IMR-90 (cell line): ENCODE measurements at regions not wholly inside any gene's neighbourhood (a gene's known extent, or its start where the extent isn't known, plus 50 kb on each side); places are given as distances from the start of the nearest gene placed in this dataset.

Source experiments
- ATAC-seq: fragments of 200-7000 bp; cut with Tn5 transposase; 2 replicates; pipeline ENCODE4 v1.9.1; 2020; ENCODE audit warnings: low read depth, mild to moderate bottlenecking, moderate library complexity
- BruUV-seq: library from RNA; stranded (reverse); fragments of 400-500 nt; replicated peaks from 2 replicates; lab custom pipeline; 2021; lab: Mats Ljungman, UMichigan
- CTCF ChIA-PET: fragments of 300-600 bp; formaldehyde crosslinking; extraction: SDS; loops from one replicate; lab custom pipeline; 2021; ENCODE audit warnings: antibody characterized with exemption; lab: Yijun Ruan, JAX
- POLR2A ChIA-PET: fragments of 300-600 bp; sonication (Branson Sonifier 250); formaldehyde crosslinking; loops from one replicate; lab custom pipeline; 2022; ENCODE audit warnings: antibody characterized with exemption; ENCODE audit not compliant: unreplicated experiment; lab: Charles Lee
- DNase-seq: peaks from one replicate; pipeline ENCODE4 v3.0.0; 2013
- H2AFZ ChIP-seq: replicated peaks from 2 replicates; pipeline ENCODE3; 2013; ENCODE audit warnings: low read length, mild to moderate bottlenecking; ENCODE audit not compliant: poor library complexity
- H2AK5ac ChIP-seq: 2 replicates; pipeline ENCODE4 v1.6.1; 2013; ENCODE audit warnings: low read depth, low read length, inconsistent platforms
- H2AK9ac ChIP-seq: replicated peaks from 2 replicates; pipeline ENCODE3; 2013; ENCODE audit warnings: mild to moderate bottlenecking, low read depth, low read length, moderate library complexity; ENCODE audit not compliant: poor library complexity
- H2BK120ac ChIP-seq: 2 replicates; pipeline ENCODE4 v1.6.1; 2013; ENCODE audit warnings: low read depth, low read length, inconsistent platforms
- H2BK15ac ChIP-seq: 3 replicates; pipeline ENCODE4 v1.6.1; 2013; ENCODE audit warnings: low read depth, low read length, inconsistent platforms
- H2BK20ac ChIP-seq: 2 replicates; pipeline ENCODE4 v1.6.1; 2013; ENCODE audit warnings: low read depth, mild to moderate bottlenecking, inconsistent platforms, low read length, moderate library complexity
- H2BK5ac ChIP-seq: 2 replicates; pipeline ENCODE4 v1.6.1; 2013; ENCODE audit warnings: mild to moderate bottlenecking, low read depth, low read length, inconsistent platforms; ENCODE audit not compliant: poor library complexity, severe bottlenecking
- H3K14ac ChIP-seq: replicated peaks from 2 replicates; pipeline ENCODE4 v1.6.1; 2013; ENCODE audit warnings: low read depth, low read length, inconsistent platforms
- H3K18ac ChIP-seq: 2 replicates; pipeline ENCODE4 v1.6.1; 2013; ENCODE audit warnings: low read depth, low read length, control low read depth
- H3K23ac ChIP-seq: 2 replicates; pipeline ENCODE4 v1.6.1; 2013; ENCODE audit warnings: low read depth, low read length, inconsistent platforms
- H3K27ac ChIP-seq: 2 replicates; pipeline ENCODE4 v1.5.1; 2013; ENCODE audit warnings: mild to moderate bottlenecking, control low read depth, low read length; ENCODE audit not compliant: insufficient read depth
- H3K27me3 ChIP-seq: 2 replicates; pipeline ENCODE4 v1.6.1; 2013; ENCODE audit warnings: low read length; ENCODE audit not compliant: control insufficient read depth, insufficient read depth
- H3K36me3 ChIP-seq: 2 replicates; pipeline ENCODE4 v1.6.1; 2013; ENCODE audit warnings: low read length, mixed read lengths; ENCODE audit not compliant: control insufficient read depth, insufficient read depth
- H3K4ac ChIP-seq: 2 replicates; pipeline ENCODE4 v1.6.1; 2013; ENCODE audit warnings: low read depth, low read length, inconsistent platforms
- H3K4me1 ChIP-seq: 2 replicates; pipeline ENCODE4 v1.6.1; 2013; ENCODE audit warnings: low read length, mixed read lengths; ENCODE audit not compliant: control insufficient read depth, insufficient read depth
- H3K4me2 ChIP-seq: 2 replicates; pipeline ENCODE4 v1.6.1; 2013; ENCODE audit warnings: low read depth, mild to moderate bottlenecking, control low read depth, low read length, moderate library complexity
- H3K4me3 ChIP-seq: 2 replicates; pipeline ENCODE4 v1.5.1; 2013; ENCODE audit warnings: low read depth, mild to moderate bottlenecking, control low read depth, low read length, moderate library complexity; ENCODE audit not compliant: insufficient read depth
- H3K56ac ChIP-seq: 2 replicates; pipeline ENCODE4 v1.6.1; 2013; ENCODE audit warnings: low read length, inconsistent platforms; ENCODE audit not compliant: insufficient read depth; ENCODE audit errors: extremely low read depth
- H3K79me1 ChIP-seq, 2 experiments: 2 replicates each; pipeline ENCODE4 v1.6.1; 2013; ENCODE audit warnings: low read length in 2 of 2, inconsistent platforms in 1 of 2, low read depth in 1 of 2
- H3K9ac ChIP-seq: 2 replicates; pipeline ENCODE4 v1.6.1; 2013; ENCODE audit warnings: low read depth, low read length, control low read depth
- H3K9me1 ChIP-seq: 2 replicates; pipeline ENCODE4 v1.6.1; 2013; ENCODE audit warnings: low read length, inconsistent platforms; ENCODE audit not compliant: insufficient read depth
- H3K9me3 ChIP-seq: 2 replicates; pipeline ENCODE4 v1.6.1; 2013; ENCODE audit warnings: low read length; ENCODE audit not compliant: control insufficient read depth, insufficient read depth
- H4K20me1 ChIP-seq: 2 replicates; pipeline ENCODE4 v1.6.1; 2013; ENCODE audit warnings: low read length, inconsistent platforms; ENCODE audit not compliant: insufficient read depth
- H4K5ac ChIP-seq: 2 replicates; pipeline ENCODE4 v1.6.1; 2013; ENCODE audit warnings: mild to moderate bottlenecking, low read depth, low read length, control low read depth
- H4K8ac ChIP-seq, 2 experiments: 2 replicates each; pipeline ENCODE4 v1.6.1; 2013; ENCODE audit warnings: low read depth in 2 of 2, low read length in 2 of 2, control low read depth in 1 of 2, inconsistent platforms in 1 of 2
- H4K91ac ChIP-seq: 2 replicates; pipeline ENCODE4 v1.6.1; 2013; ENCODE audit warnings: low read depth, low read length, inconsistent platforms; ENCODE audit not compliant: insufficient read depth
- BHLHE40 ChIP-seq: fragments of 150-350 bp; IDR thresholded peaks from 2 replicates; pipeline ENCODE4 v1.6.1; 2016; ENCODE audit warnings: mild to moderate bottlenecking, low read depth, low read length
- CEBPB ChIP-seq: IDR thresholded peaks from 2 replicates; pipeline ENCODE4 v1.6.1; 2012; ENCODE audit warnings: low read depth, low read length, improper control_type of control experiment
- CHD1 ChIP-seq: IDR thresholded peaks from 2 replicates; pipeline ENCODE4 v1.6.1; 2012; ENCODE audit warnings: low read depth, low read length, improper control_type of control experiment
- FOS ChIP-seq: fragments of 150-350 bp; IDR thresholded peaks from 2 replicates; pipeline ENCODE4 v1.6.1; 2016; ENCODE audit warnings: low read depth, low read length
- MAFK ChIP-seq: IDR thresholded peaks from 2 replicates; pipeline ENCODE4 v1.6.1; 2012; ENCODE audit warnings: low read depth, low read length, improper control_type of control experiment
- MAZ ChIP-seq: IDR thresholded peaks from 2 replicates; pipeline ENCODE4 v1.6.1; 2012; ENCODE audit warnings: low read depth, mild to moderate bottlenecking, low read length, improper control_type of control experiment, moderate library complexity, borderline replicate concordance
- MXI1 ChIP-seq: IDR thresholded peaks from 2 replicates; pipeline ENCODE4 v1.6.1; 2012; ENCODE audit warnings: low read depth, mild to moderate bottlenecking, low read length, moderate library complexity, borderline replicate concordance
- NFE2L2 ChIP-seq: fragments of 150-350 bp; IDR thresholded peaks from 2 replicates; pipeline ENCODE4 v1.6.1; 2016; ENCODE audit warnings: low read depth, mild to moderate bottlenecking, low read length
- POLR2A ChIP-seq: IDR thresholded peaks from 2 replicates; pipeline ENCODE4 v1.6.1; 2012; ENCODE audit warnings: mild to moderate bottlenecking, low read depth, low read length
- RAD21 ChIP-seq: IDR thresholded peaks from 2 replicates; pipeline ENCODE4 v1.6.1; 2012; ENCODE audit warnings: low read length, improper control_type of control experiment
- RCOR1 ChIP-seq: IDR thresholded peaks from 2 replicates; pipeline ENCODE4 v1.6.1; 2012; ENCODE audit warnings: mild to moderate bottlenecking, low read length, improper control_type of control experiment; ENCODE audit not compliant: insufficient replicate concordance
- RFX5 ChIP-seq: IDR thresholded peaks from 2 replicates; pipeline ENCODE4 v1.8.0; 2012; ENCODE audit warnings: low read depth, mild to moderate bottlenecking, low read length, moderate library complexity
- SMC3 ChIP-seq: fragments of 150-350 bp; IDR thresholded peaks from 2 replicates; pipeline ENCODE4 v1.6.1; 2016; ENCODE audit warnings: low read depth, mild to moderate bottlenecking, antibody characterized with exemption, low read length, moderate library complexity
- WGBS, 2 experiments: methylation state at CpG; one replicate each; pipeline versions ENCODE4 v1.1.5 to v1.1.7; 2013; ENCODE audit warnings: missing lambda C conversion rate in 2 of 2; ENCODE audit not compliant: insufficient read length in 1 of 2; ENCODE audit errors: extremely low coverage in 2 of 2; 5-methylcytosine and 5-hydroxymethylcytosine counted together
- dilution Hi-C: fragments of 300-500 bp; cut with HindIII; formaldehyde crosslinking; loops from one replicate; pipeline ENCODE4 v1.14.3; 2018; ENCODE audit warnings: low sequenced_read_pairs; ENCODE audit not compliant: unreplicated experiment
- in situ Hi-C: fragments of 300-500 bp; cut with MboI; formaldehyde crosslinking; loops from 3 replicates; pipeline ENCODE4 v1.14.3; 2019; ENCODE audit warnings: low sequenced_read_pairs, inconsistent platforms, mixed read lengths
- intact Hi-C: fragments of 100-400 bp; cut with micrococcal nuclease; formaldehyde crosslinking; loops from 2 replicates; pipeline ENCODE4 v1.10.0; 2022
- TF ChIP-seq, protein P1 (sequence below): conservative IDR thresholded peaks from 2 replicates; pipeline ENCODE4 v1.5.1; 2012; ENCODE audit warnings: mild to moderate bottlenecking, low read depth, low read length, improper control_type of control experiment
- TF ChIP-seq, protein P2 (sequence below): fragments of 150-350 bp; IDR thresholded peaks from 2 replicates; pipeline ENCODE4 v1.6.1; 2017; ENCODE audit warnings: mild to moderate bottlenecking, antibody characterized with exemption, low read length, low read depth
- TF ChIP-seq, protein P3 (sequence below): fragments of 150-350 bp; IDR thresholded peaks from 2 replicates; pipeline ENCODE4 v1.6.1; 2016; ENCODE audit warnings: low read depth, mild to moderate bottlenecking, low read length, moderate library complexity, borderline replicate concordance

DNA sequence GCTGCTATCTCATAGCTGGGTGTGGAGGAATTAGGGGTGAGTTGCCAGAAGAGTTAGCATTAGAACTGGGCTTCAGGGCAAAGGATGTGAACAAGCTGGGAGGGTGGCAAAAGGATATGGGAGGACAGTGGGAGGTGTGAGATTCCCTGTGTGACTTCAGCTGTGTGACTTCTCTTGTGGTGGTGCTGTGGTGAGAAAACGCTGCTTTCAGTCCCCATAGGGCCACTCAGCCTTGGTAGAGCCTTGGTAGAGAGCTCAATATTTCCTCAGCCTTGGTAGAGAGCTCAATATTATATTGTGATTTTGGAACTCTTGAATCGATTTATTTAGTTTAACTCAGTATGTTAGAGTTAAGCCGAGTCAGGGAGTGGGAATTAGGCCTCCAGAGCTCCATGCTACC lies 499.7 kb downstream of the EDEM1 start:
- Histone ChIP-seq H2BK20ac (no peak overlapping the region), H2AK5ac (no peak overlapping the region), H3K4me3 (no peak overlapping the region), H3K36me3 (no peaks in the 10 kb centered on the region), H3K56ac (no peak overlapping the region), H2AK9ac (no peak overlapping the region), H4K91ac (no peak overlapping the region), H3K4me1 (no peaks in the 10 kb centered on the region), H3K9me1 (no peaks in the 10 kb centered on the region), H3K4ac (no peak overlapping the region), H3K27me3 (no peaks in the 10 kb centered on the region), H3K18ac (no peak overlapping the region), H3K79me1 (no peaks in the 10 kb centered on the region), H2BK15ac (no peak overlapping the region), H3K27ac (no peak overlapping the region), H3K23ac (no peak overlapping the region), H4K20me1 (no peaks in the 10 kb centered on the region), H3K14ac (no peak overlapping the region), H3K4me2 (no peak overlapping the region), H3K9me3 (peaks cover 12% of the 10 kb centered on the region), H2BK120ac (no peak overlapping the region), H2AFZ (no peak overlapping the region), H2BK5ac (no peak overlapping the region), H4K5ac (no peak overlapping the region), H3K9ac (no peak overlapping the region), H4K8ac (no peak overlapping the region)
- ChIA-PET CTCF (no interaction called here), POLR2A (no interaction called here)
- dilution Hi-C loops: no loop called here
- DNase-seq (no peak), ATAC-seq (no peak)
- in situ Hi-C loops: no loop called here
- intact Hi-C loops: no loop called here
- no TSS peak for BruUV-seq
- no peak for TF ChIP-seq BHLHE40
- no peak for TF ChIP-seq POLR2A
- no peak for TF ChIP-seq SMC3
- TF ChIP-seq RFX5: no peak
- TF ChIP-seq MAZ: no peak
- TF ChIP-seq CHD1: no peak
- TF ChIP-seq CEBPB: no peak
- no peak for TF ChIP-seq FOS
- no peak for TF ChIP-seq MXI1
- no peak for TF ChIP-seq MAFK
- TF ChIP-seq NFE2L2: no peak
- TF ChIP-seq RAD21: no peak
- TF ChIP-seq, protein P1, sequence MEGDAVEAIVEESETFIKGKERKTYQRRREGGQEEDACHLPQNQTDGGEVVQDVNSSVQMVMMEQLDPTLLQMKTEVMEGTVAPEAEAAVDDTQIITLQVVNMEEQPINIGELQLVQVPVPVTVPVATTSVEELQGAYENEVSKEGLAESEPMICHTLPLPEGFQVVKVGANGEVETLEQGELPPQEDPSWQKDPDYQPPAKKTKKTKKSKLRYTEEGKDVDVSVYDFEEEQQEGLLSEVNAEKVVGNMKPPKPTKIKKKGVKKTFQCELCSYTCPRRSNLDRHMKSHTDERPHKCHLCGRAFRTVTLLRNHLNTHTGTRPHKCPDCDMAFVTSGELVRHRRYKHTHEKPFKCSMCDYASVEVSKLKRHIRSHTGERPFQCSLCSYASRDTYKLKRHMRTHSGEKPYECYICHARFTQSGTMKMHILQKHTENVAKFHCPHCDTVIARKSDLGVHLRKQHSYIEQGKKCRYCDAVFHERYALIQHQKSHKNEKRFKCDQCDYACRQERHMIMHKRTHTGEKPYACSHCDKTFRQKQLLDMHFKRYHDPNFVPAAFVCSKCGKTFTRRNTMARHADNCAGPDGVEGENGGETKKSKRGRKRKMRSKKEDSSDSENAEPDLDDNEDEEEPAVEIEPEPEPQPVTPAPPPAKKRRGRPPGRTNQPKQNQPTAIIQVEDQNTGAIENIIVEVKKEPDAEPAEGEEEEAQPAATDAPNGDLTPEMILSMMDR: no peak
- TF ChIP-seq, protein P2, sequence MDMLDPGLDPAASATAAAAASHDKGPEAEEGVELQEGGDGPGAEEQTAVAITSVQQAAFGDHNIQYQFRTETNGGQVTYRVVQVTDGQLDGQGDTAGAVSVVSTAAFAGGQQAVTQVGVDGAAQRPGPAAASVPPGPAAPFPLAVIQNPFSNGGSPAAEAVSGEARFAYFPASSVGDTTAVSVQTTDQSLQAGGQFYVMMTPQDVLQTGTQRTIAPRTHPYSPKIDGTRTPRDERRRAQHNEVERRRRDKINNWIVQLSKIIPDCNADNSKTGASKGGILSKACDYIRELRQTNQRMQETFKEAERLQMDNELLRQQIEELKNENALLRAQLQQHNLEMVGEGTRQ: no peak
- no peak for TF ChIP-seq RCOR1
- TF ChIP-seq, protein P3, sequence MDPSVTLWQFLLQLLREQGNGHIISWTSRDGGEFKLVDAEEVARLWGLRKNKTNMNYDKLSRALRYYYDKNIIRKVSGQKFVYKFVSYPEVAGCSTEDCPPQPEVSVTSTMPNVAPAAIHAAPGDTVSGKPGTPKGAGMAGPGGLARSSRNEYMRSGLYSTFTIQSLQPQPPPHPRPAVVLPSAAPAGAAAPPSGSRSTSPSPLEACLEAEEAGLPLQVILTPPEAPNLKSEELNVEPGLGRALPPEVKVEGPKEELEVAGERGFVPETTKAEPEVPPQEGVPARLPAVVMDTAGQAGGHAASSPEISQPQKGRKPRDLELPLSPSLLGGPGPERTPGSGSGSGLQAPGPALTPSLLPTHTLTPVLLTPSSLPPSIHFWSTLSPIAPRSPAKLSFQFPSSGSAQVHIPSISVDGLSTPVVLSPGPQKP: no peak
- 20% methylated on average over 1 of the region's 3 CpGs; no CpG with 5 or more reads in 1 of the 2 experiments for WGBS, 2 experiments
